ENCODE measurements at regions not wholly inside any gene's neighbourhood (a gene's known extent, or its start where the extent isn't known, plus 50 kb on each side); places are given as distances from the start of the nearest gene placed in this dataset.
A peak's percentile ranks its signal among the peaks of the same experiment; 100 is the strongest.

- Mint-ChIP-seq H3K27ac (peak overlapping the region in 1 of 2 donors; percentile 53), H3K27me3 (ENCODE audit: low read depth in 2 of 2) (no peaks in the 10 kb centered on the region), H3K36me3 (no peaks in the 10 kb centered on the region), H3K9me3 (no peaks in the 10 kb centered on the region), H3K4me3 (no peak overlapping the region), H3K4me1 (no peaks in the 10 kb centered on the region)
- Histone ChIP-seq H3K9me3 (ENCODE audit: control insufficient read depth, insufficient read depth, low read length) (no peaks in the 10 kb centered on the region), H3K27me3 (ENCODE audit: control insufficient read depth, insufficient read depth, low read length) (no peaks in the 10 kb centered on the region), H3K36me3 (ENCODE audit: control insufficient read depth, insufficient read depth, low read length) (no peaks in the 10 kb centered on the region), H3K27ac (ENCODE audit: low read length) (no peak overlapping the region), H3K4me3 (ENCODE audit: low read length) (no peak overlapping the region), H3K4me1 (ENCODE audit: control insufficient read depth, insufficient read depth, low read length) (no peaks in the 10 kb centered on the region)
- intact Hi-C loops (cut with micrococcal nuclease), result loop anchor here (1.0 to 10.0 kb wide), 6 partner anchors 37 to 997 kb away; no protein-coding TSS in a partner anchor
- peak in 2 of 3 donors; percentile 42 to 48 for ATAC-seq
- DNase-seq, result peak in 1 of 2 donors; percentile 50
- WGBS (ENCODE audit: insufficient coverage), result 89% methylated on average over 8 of the region's 8 CpGs
- TF ChIP-seq CTCF (IDR thresholded peaks at IDR 0.05), result no peak
Observed at GRCh38 chr12:92574051-92574783, 128.6 kb upstream of the PLEKHG7 start.

GRCh38 chr12:92573104-92573503, 129.7 kb upstream of the PLEKHG7 start:
- Histone ChIP-seq H3K9me3 (ENCODE audit: control insufficient read depth, insufficient read depth, low read length) (no peaks in the 10 kb centered on the region), H3K4me1 (ENCODE audit: control insufficient read depth, insufficient read depth, low read length) (no peaks in the 10 kb centered on the region), H3K27ac (ENCODE audit: low read length) (no peak overlapping the region), H3K36me3 (ENCODE audit: control insufficient read depth, insufficient read depth, low read length) (no peaks in the 10 kb centered on the region), H3K27me3 (ENCODE audit: control insufficient read depth, insufficient read depth, low read length) (no peaks in the 10 kb centered on the region), H3K4me3 (ENCODE audit: low read length) (no peak overlapping the region)
- no peaks in the 10 kb centered on the region for H3K27me3 Mint-ChIP-seq (ENCODE audit: low read depth in 2 of 2)
- DNase-seq (no peak), ATAC-seq (no peak)
- H3K27ac Mint-ChIP-seq, result peak overlapping the region; percentile 16 to 35
- no peak for TF ChIP-seq CTCF (IDR thresholded peaks at IDR 0.05)
- no peaks in the 10 kb centered on the region for H3K4me1 Mint-ChIP-seq
- no peaks in the 10 kb centered on the region for H3K9me3 Mint-ChIP-seq
- H3K36me3 Mint-ChIP-seq, result no peaks in the 10 kb centered on the region
- intact Hi-C loops (cut with micrococcal nuclease), result loop anchor here (5.0 to 10.0 kb wide), 5 partner anchors 36 to 996 kb away; no protein-coding TSS in a partner anchor
- H3K4me3 Mint-ChIP-seq, result no peak overlapping the region
- WGBS (ENCODE audit: insufficient coverage), result 98% methylated on average over 3 of the region's 4 CpGs

GRCh38 chr12:92571844-92572543, 130.8 kb upstream of the PLEKHG7 start:
- intact Hi-C loops (cut with micrococcal nuclease), result loop anchor here (5.0 to 10.0 kb wide), 5 partner anchors 35 to 995 kb away; no protein-coding TSS in a partner anchor
- H3K9me3 ChIP-seq (ENCODE audit: control insufficient read depth, insufficient read depth, low read length), result no peaks in the 10 kb centered on the region
- ATAC-seq, result no peak
- TF ChIP-seq CTCF (IDR thresholded peaks at IDR 0.05), result no peak
- H3K4me3 ChIP-seq (ENCODE audit: low read length), result no peak overlapping the region
- H3K4me1 ChIP-seq (ENCODE audit: control insufficient read depth, insufficient read depth, low read length), result no peaks in the 10 kb centered on the region
- no peaks in the 10 kb centered on the region for H3K27me3 ChIP-seq (ENCODE audit: control insufficient read depth, insufficient read depth, low read length)
- H3K4me1 Mint-ChIP-seq, result peaks cover 0 to 3% of the 10 kb centered on the region in 2 donors
- peak overlapping the region in 1 of 2 donors; percentile 23 for H3K27ac Mint-ChIP-seq
- peaks cover 3% of the 10 kb centered on the region for H3K36me3 Mint-ChIP-seq
- H3K27ac ChIP-seq (ENCODE audit: low read length), result no peak overlapping the region
- WGBS (ENCODE audit: insufficient coverage), result 97% methylated on average over 8 of the region's 8 CpGs
- no peaks in the 10 kb centered on the region for H3K9me3 Mint-ChIP-seq
- no peaks in the 10 kb centered on the region for H3K27me3 Mint-ChIP-seq (ENCODE audit: low read depth in 2 of 2)
- no peak for DNase-seq
- no peaks in the 10 kb centered on the region for H3K36me3 ChIP-seq (ENCODE audit: control insufficient read depth, insufficient read depth, low read length)
- H3K4me3 Mint-ChIP-seq, result no peak overlapping the region

All from natural killer cell (primary cell).